GM11168 (cell line): ENCODE measurements at regions not wholly inside any gene's neighbourhood (a gene's known extent, or its start where the extent isn't known, plus 50 kb on each side); places are given as distances from the start of the nearest gene placed in this dataset.
"Not testable (repeated sequence)": the region's sequence is repeated elsewhere in the genome, so short reads cannot be mapped to it uniquely, and the experiment has no call there.

Experiments used
- in situ Hi-C: fragments of 300-500 bp; cut with MboI; formaldehyde crosslinking; loops from one replicate; pipeline ENCODE4 v1.12.0; 2022; ENCODE audit warnings: low sequenced_read_pairs; ENCODE audit not compliant: unreplicated experiment

DNA sequence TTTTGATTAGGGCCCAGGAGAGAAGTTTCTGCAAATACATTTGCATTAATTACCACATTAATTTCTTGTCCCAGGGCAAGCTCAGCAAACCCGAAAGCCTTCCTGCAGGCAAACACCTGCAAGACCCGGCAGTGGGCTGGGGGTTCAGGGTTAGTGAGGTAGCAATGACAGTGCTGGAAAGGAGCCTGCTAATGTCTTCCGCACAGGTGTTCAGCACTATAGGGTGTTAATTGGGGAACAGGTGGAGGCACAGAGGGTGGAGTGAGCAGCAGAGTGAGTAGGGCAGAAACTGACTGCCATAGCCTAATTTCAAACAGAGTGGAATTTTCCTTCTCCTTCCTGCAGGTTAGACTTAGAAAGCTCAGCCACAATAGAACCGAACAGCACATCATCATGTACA lies 50.9 kb upstream of the UBASH3B start:
- in situ Hi-C loops: no loop called here

- in situ Hi-C loops: no loop called here
Measured at GRCh38 chr11:122601141-122602125, 54.1 kb upstream of the UBASH3B start.

DNA sequence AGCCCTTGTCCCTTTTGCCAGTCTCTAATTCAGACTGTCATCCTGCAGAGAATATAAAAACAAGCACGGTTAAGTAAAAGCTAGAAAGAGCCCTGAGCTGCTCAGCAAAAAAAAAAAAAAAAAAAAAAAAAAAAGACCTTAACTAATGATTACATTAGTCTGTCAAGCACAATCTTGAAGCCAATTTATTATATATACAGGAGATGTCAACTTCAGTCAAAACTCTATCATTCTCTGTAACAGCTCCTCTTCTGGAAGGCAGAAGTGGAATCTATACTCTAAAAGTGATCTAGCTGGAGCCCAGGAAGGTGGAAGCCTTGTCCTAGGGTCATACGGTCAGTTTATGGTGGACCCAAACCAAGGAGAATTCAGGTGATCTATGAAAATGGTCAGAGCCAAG lies 55.2 kb upstream of the UBASH3B start:
- in situ Hi-C loops: no loop called here

DNA sequence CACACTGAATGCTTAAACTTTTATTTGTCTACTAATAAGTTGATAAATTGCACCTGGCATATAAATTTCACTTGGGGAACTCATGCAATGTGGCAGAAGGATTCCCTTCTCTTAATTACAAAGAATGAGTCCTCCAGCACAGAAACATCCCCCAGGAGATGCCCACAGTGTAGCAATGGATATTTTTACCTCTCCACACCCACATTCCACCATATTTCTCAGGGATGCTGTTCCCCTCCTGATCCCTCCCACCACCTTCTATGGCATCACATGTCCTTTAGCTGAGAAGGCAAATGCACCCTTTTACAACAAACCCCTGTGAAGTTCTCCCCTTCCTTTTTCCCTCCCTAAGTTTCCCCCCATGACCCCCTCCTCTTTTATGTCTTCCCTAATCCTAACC lies 56.1 kb upstream of the UBASH3B start:
- in situ Hi-C loops: no loop called here

- in situ Hi-C loops: no loop called here
Measured at GRCh38 chr11:122598971-122599370, 56.6 kb upstream of the UBASH3B start.

- in situ Hi-C loops: no loop called here
Measured at GRCh38 chr11:122597511-122597910, 58.0 kb upstream of the UBASH3B start.

GRCh38 chr11:122594986-122595645 lies 60.4 kb upstream of the UBASH3B start:
- in situ Hi-C loops: no loop called here

DNA sequence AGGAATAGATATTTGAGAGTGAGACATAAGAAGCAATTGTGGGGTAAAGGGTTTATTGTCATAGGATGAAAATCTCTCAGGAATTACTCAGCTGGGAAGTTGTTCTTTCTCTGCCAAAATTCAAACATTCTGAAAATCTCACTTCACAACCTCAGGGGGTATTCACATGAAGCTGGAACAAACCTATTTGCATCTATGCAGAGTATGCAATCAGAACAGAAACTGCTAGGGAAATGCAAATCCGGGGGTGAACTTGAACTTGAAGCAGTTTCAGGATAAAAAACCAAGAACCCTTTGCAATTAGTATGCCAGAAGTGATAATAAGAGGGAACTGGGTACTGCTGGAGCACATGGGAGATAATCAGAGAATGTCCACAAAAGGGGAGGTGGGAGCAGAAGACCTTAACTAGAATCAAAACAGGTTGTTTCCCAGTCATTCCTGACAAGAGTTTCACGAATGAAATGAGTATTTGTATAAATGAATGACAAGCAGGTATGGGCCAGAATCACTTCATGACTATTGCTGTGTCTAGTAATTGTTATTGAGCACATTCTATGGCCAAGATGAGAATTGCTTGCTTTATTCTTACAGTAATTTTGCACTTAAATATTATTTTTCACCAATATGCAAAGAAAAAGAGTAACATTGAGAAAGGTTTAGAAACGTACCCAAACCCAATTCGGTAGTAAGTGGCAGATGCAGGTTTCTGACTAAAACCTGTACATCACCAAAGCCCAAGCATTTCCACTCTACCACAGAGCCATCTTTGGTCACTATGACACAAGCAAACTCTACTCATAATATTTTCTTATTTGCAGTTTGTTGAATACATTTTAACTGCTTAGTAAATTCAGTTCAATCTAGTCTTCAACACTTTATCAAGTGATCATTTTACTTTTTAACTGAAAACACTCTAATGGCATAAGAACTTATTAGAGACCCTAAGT lies 61.8 kb upstream of the UBASH3B start:
- in situ Hi-C loops: no loop called here

DNA sequence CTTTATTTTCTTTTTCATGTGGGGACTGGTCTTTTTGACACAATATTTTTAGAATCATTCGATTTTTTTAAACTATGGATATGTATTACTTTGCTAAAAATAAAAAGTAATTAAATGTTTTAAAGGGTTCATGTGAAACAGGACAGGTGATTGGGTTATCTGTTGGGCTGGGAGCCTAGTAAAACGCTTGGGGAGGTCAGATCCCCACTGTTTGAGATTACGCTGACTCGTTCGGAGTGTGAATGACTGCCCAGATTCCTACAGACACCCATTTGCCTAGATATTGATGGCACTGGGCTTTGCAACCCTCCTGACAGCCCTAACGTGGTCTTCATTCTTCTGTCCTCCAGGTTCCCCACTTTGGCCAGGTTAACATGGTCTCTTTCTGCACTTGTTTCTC lies 62.9 kb upstream of the UBASH3B start:
- in situ Hi-C loops: no loop called here

GRCh38 chr11:122584670-122585069 lies 70.9 kb upstream of the UBASH3B start:
- in situ Hi-C loops: no loop called here

DNA sequence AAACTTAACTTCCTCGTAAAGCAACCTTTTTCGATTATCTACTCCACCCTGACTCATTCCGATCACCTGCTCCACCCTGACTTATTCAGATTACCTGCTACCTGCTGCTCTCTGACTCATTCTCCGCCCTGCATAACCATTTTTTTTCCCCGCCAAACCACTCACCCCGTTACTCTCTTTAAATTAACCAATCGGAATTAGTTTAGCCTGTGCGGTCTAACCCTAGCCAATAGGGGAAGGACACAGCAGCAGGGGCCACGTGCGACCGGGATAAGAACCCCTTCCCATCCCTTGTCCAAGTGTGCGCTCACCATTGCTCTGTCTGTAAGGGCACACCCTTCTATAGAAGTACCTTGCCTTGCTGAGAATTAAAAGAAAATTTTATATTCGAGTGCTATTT lies 75.5 kb upstream of the UBASH3B start:
- in situ Hi-C loops: not testable (repeated sequence)

GRCh38 chr11:122578171-122578825 lies 77.2 kb upstream of the UBASH3B start:
- in situ Hi-C loops: no loop called here

GRCh38 chr11:122572592-122572991 lies 82.9 kb upstream of the UBASH3B start:
- in situ Hi-C loops: no loop called here

DNA sequence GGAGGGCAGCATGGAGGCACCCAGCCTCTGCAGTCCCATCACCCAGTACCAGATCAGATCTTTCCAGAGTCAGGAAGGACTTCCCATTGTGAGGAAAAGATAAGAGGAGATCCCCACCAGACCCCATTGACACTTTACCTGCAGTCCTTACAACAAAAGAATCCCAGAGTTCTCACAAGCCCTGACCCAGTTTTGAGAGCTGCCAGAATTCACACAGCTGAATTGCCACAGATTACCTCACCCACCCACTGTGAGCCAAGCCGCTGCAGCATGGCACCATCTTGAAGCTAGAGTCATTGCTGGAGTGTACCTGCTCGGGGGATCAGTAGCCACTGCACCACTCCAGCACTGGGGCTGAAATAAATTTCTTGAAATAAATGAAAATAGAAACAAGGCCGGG lies 91.8 kb upstream of the UBASH3B start:
- in situ Hi-C loops: no loop called here

DNA sequence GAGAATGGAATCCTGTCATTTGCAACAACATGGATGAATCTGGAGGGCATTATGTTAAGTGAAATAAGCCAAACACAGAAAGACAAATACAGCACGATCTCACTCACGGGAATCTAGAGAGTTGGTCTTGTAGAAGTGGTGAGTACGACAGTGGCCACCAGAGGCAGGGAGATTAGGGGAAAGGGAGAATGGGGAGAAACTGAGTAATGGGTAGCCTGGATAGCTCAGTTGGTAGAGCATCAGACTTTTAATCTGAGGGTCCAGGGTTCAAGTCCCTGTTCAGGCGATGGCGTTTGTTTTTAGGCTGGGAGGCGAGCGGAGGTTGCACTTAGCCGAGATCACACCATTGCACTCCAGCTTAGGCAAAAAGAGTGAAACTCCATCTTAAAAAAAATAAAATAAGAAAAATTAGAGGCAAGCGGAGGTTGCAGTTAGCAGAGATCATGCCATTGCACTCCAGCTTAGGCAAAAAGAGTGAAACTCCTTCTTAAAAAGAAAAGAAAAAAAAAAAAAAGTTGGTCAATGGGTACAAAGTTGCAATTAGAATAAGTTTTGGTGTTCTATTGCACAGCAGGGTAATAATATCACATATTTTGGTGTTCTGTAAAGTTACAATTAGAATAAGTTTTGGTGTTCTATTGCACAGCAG lies 95.7 kb upstream of the UBASH3B start:
- in situ Hi-C loops: no loop called here

- in situ Hi-C loops: not testable (repeated sequence)
Measured at GRCh38 chr11:122559218-122559617, 96.3 kb upstream of the UBASH3B start.

- in situ Hi-C loops: not testable (repeated sequence)
Measured at GRCh38 chr11:122557163-122557562, 98.4 kb upstream of the UBASH3B start.

GRCh38 chr11:122556605-122557004 lies 98.9 kb upstream of the UBASH3B start:
- in situ Hi-C loops: no loop called here

GRCh38 chr11:122538060-122538459 lies 117.5 kb upstream of the UBASH3B start:
- in situ Hi-C loops: no loop called here
